ENCODE measurements at regions not wholly inside any gene's neighbourhood (a gene's known extent, or its start where the extent isn't known, plus 50 kb on each side); places are given as distances from the start of the nearest gene placed in this dataset.

GRCh38 chr14:59117754-59118528 is 70.5 kb upstream of the DAAM1 start:
- no peak for ATAC-seq
- H2AFZ ChIP-seq (ENCODE audit: low read depth, low read length, poor library complexity, severe bottlenecking): no peak overlapping the region
- H3K79me2 ChIP-seq (ENCODE audit: insufficient read depth, low read length): no peaks in the 10 kb centered on the region
- no peak overlapping the region for H3K4me3 ChIP-seq (replicated peaks in 1 of 2; ENCODE audit: low read depth in 1 of 2, low read length in 2 of 2)
- H3K27ac ChIP-seq (ENCODE audit: low read depth, low read length): no peak overlapping the region
- H3K4me1 ChIP-seq (ENCODE audit: control insufficient read depth in 1 of 2, insufficient read depth in 2 of 2, low read length in 2 of 2): peaks cover 16 to 27% of the 10 kb centered on the region in 2 experiments
- POLR2A ChIA-PET: no interaction called here
- CTCF ChIA-PET: interaction anchor here (1.3 kb wide), 1 partner anchor 89 kb away, joined by 3 read pairs; no protein-coding TSS in a partner anchor
- H4K20me1 ChIP-seq (ENCODE audit: insufficient read depth): no peaks in the 10 kb centered on the region
- H3K9ac ChIP-seq (ENCODE audit: low read length): no peak overlapping the region
- RAD21 ChIA-PET (ENCODE audit: low non-redundant PET in 1 of 2, low total read pairs in 2 of 2, uncharacterized antibody in 2 of 2, unreplicated experiment in 2 of 2): no interaction called here
- H3K27me3 ChIP-seq (ENCODE audit: insufficient read depth, low read length): no peaks in the 10 kb centered on the region; the same call in 1 of the 2 replicates
- DNase-seq (ENCODE audit: low read depth, low spot score): no peak
- no peak for TF ChIP-seq MAX (IDR thresholded peaks at IDR 0.05)
- TF ChIP-seq, protein P1, sequence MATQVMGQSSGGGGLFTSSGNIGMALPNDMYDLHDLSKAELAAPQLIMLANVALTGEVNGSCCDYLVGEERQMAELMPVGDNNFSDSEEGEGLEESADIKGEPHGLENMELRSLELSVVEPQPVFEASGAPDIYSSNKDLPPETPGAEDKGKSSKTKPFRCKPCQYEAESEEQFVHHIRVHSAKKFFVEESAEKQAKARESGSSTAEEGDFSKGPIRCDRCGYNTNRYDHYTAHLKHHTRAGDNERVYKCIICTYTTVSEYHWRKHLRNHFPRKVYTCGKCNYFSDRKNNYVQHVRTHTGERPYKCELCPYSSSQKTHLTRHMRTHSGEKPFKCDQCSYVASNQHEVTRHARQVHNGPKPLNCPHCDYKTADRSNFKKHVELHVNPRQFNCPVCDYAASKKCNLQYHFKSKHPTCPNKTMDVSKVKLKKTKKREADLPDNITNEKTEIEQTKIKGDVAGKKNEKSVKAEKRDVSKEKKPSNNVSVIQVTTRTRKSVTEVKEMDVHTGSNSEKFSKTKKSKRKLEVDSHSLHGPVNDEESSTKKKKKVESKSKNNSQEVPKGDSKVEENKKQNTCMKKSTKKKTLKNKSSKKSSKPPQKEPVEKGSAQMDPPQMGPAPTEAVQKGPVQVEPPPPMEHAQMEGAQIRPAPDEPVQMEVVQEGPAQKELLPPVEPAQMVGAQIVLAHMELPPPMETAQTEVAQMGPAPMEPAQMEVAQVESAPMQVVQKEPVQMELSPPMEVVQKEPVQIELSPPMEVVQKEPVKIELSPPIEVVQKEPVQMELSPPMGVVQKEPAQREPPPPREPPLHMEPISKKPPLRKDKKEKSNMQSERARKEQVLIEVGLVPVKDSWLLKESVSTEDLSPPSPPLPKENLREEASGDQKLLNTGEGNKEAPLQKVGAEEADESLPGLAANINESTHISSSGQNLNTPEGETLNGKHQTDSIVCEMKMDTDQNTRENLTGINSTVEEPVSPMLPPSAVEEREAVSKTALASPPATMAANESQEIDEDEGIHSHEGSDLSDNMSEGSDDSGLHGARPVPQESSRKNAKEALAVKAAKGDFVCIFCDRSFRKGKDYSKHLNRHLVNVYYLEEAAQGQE (IDR thresholded peaks at IDR 0.05; ENCODE audit: low read depth): no peak
- TF ChIP-seq POLR2AphosphoS5 (IDR thresholded peaks at IDR 0.05; ENCODE audit: low read depth, low read length): no peak
- no peak for TF ChIP-seq CBX3 (IDR thresholded peaks at IDR 0.05; ENCODE audit: low read depth)
- no peak for TF ChIP-seq ZBTB33 (IDR thresholded peaks at IDR 0.05; ENCODE audit: extremely low read depth, insufficient replicate concordance, low read length)
- TF ChIP-seq ZFX (IDR thresholded peaks at IDR 0.05): no peak
- TF ChIP-seq SRF (IDR thresholded peaks at IDR 0.05; ENCODE audit: low read depth): no peak
- TF ChIP-seq TCF7L2 (IDR thresholded peaks at IDR 0.05; ENCODE audit: borderline replicate concordance, extremely low read depth, insufficient read depth, insufficient read length): no peak
- no peak for TF ChIP-seq YY1 (IDR thresholded peaks at IDR 0.05; ENCODE audit: extremely low read depth, insufficient replicate concordance, low read depth, low read length)
- no peak for TF ChIP-seq EGR1 (IDR thresholded peaks at IDR 0.05; ENCODE audit: low read depth)
- no peaks in the 10 kb centered on the region for H3K36me3 ChIP-seq (ENCODE audit: control insufficient read depth in 1 of 2, insufficient read depth in 2 of 2, low read length in 2 of 2)
- H3K4me2 ChIP-seq (ENCODE audit: low read length): peak overlapping the region; percentile 52
- H3K9me3 ChIP-seq (ENCODE audit: control insufficient read depth in 1 of 2, insufficient read depth in 1 of 2, low read depth in 1 of 2, low read length in 2 of 2): no peaks in the 10 kb centered on the region
- intact Hi-C loops (cut with micrococcal nuclease): no loop called here
- no TSS peak for BruUV-seq (replicated peaks)
- no peaks in the 10 kb centered on the region for H3K9me2 ChIP-seq (ENCODE audit: insufficient read depth)
